H1 (cell line): ENCODE measurements at regions not wholly inside any gene's neighbourhood (a gene's known extent, or its start where the extent isn't known, plus 50 kb on each side); places are given as distances from the start of the nearest gene placed in this dataset.

Source experiments
- CTCF ChIA-PET: fragments of 300-600 bp; sonication (Branson Sonifier 250); formaldehyde crosslinking; loops from one replicate; lab custom pipeline; 2021; ENCODE audit not compliant: partially characterized antibody; lab: Charles Lee
- POLR2A ChIA-PET: fragments of 300-600 bp; sonication (Branson Sonifier 250); formaldehyde crosslinking; loops from one replicate; lab custom pipeline; 2021; ENCODE audit warnings: inconsistent platforms; ENCODE audit not compliant: partially characterized antibody; lab: Charles Lee
- DNase-seq, 2 experiments: peaks; one replicate each; pipeline versions ENCODE4 v3.0.0 to v3.0.0-alpha.2; 2010 to 2022; ENCODE audit warnings: low spot score in 2 of 2, low read depth in 1 of 2, mixed read lengths in 1 of 2
- FAIRE-seq: peaks from 2 replicates; lab custom pipeline; 2011; peaks lifted over from hg19 to GRCh38; lab: Jason Lieb, UNC
- H2AFZ ChIP-seq: 2 replicates; pipeline ENCODE4 v1.8.1; 2012; ENCODE audit warnings: low read length, inconsistent platforms
- H2AK5ac ChIP-seq: 2 replicates; pipeline ENCODE4 v1.6.1; 2013; ENCODE audit warnings: low read depth, low read length
- H2BK120ac ChIP-seq: replicated peaks from 2 replicates; pipeline ENCODE3; 2013; ENCODE audit warnings: low read depth, low read length, inconsistent platforms
- H2BK12ac ChIP-seq: 2 replicates; pipeline ENCODE4 v1.6.1; 2013; ENCODE audit warnings: low read depth, low read length
- H2BK15ac ChIP-seq: 2 replicates; pipeline ENCODE4 v1.6.1; 2013; ENCODE audit warnings: low read length
- H2BK20ac ChIP-seq: 2 replicates; pipeline ENCODE4 v1.6.1; 2013; ENCODE audit warnings: low read length
- H2BK5ac ChIP-seq: 2 replicates; pipeline ENCODE4 v1.6.1; 2013; ENCODE audit warnings: low read depth, low read length
- H3K14ac ChIP-seq: 2 replicates; pipeline ENCODE4 v1.6.1; 2013; ENCODE audit warnings: inconsistent platforms; ENCODE audit not compliant: insufficient read length
- H3K18ac ChIP-seq: 2 replicates; pipeline ENCODE4 v1.6.1; 2013; ENCODE audit warnings: low read length; ENCODE audit errors: extremely low read depth
- H3K23ac ChIP-seq: 2 replicates; pipeline ENCODE4 v1.6.1; 2013; ENCODE audit warnings: inconsistent platforms; ENCODE audit not compliant: insufficient read length
- H3K23me2 ChIP-seq: 2 replicates; pipeline ENCODE4 v1.6.1; 2013; ENCODE audit warnings: low read depth, low read length
- H3K27ac ChIP-seq: 2 replicates; pipeline ENCODE4 v1.6.1; 2011; ENCODE audit warnings: low read depth, low read length, inconsistent platforms
- H3K27me3 ChIP-seq, 4 experiments: replicated peaks in 1 of 4; 1 replicate in 1 of 4; 2 replicates in 3 of 4; pipeline versions ENCODE4 v1.6.1 to v1.8.1; 2011 to 2013; ENCODE audit warnings: low read length in 3 of 4, mild to moderate bottlenecking in 3 of 4, inconsistent platforms in 2 of 4, mixed read lengths in 2 of 4, moderate library complexity in 1 of 4; ENCODE audit not compliant: control insufficient read depth in 3 of 4, insufficient read depth in 3 of 4; ENCODE audit errors: extremely low read depth in 1 of 4
- H3K36me3 ChIP-seq, 4 experiments: 2 replicates each; pipeline versions ENCODE4 v1.6.1 to v1.8.1; 2011 to 2013; ENCODE audit warnings: mild to moderate bottlenecking in 4 of 4, low read length in 3 of 4, moderate library complexity in 2 of 4, control low read depth in 1 of 4, inconsistent platforms in 1 of 4; ENCODE audit not compliant: insufficient read depth in 4 of 4, control insufficient read depth in 2 of 4
- H3K4ac ChIP-seq: replicated peaks from 2 replicates; pipeline ENCODE3; 2013; ENCODE audit warnings: low read length, low read depth, mixed read lengths, inconsistent platforms; ENCODE audit not compliant: insufficient read length
- H3K4me1 ChIP-seq, 4 experiments: replicated peaks in 1 of 4; 1 replicate in 1 of 4; 2 replicates in 3 of 4; pipeline versions ENCODE4 v1.6.1 to v1.8.1; 2011 to 2013; ENCODE audit warnings: low read length in 3 of 4, inconsistent platforms in 2 of 4, mixed read lengths in 1 of 4; ENCODE audit not compliant: insufficient read depth in 4 of 4, control insufficient read depth in 3 of 4
- H3K4me2 ChIP-seq, 2 experiments: 2 replicates each; pipeline versions ENCODE4 v1.6.1 to v1.8.1; 2011 to 2013; ENCODE audit warnings: low read depth in 2 of 2, low read length in 2 of 2, control low read depth in 1 of 2, inconsistent platforms in 1 of 2, mild to moderate bottlenecking in 1 of 2; ENCODE audit not compliant: insufficient read depth in 1 of 2
- H3K4me3 ChIP-seq, 4 experiments: fragments of 200-600, 300-600 bp in 1 of 4; sonication (generic), shearing (Covaris generic), sonication (Bioruptor Twin) in 1 of 4; 2 replicates each; pipeline versions ENCODE4 v1.5.1 to v1.8.1; 2011 to 2016; ENCODE audit warnings: low read length in 4 of 4, low read depth in 3 of 4, control low read depth in 2 of 4, inconsistent platforms in 2 of 4, mild to moderate bottlenecking in 2 of 4, mixed read lengths in 1 of 4, moderate library complexity in 1 of 4; ENCODE audit not compliant: insufficient read depth in 2 of 4; ENCODE audit errors: extremely low read depth in 1 of 4
- H3K56ac ChIP-seq: replicated peaks from 2 replicates; pipeline ENCODE3; 2013; ENCODE audit warnings: low read depth, mild to moderate bottlenecking, mixed read lengths, low read length, inconsistent platforms; ENCODE audit not compliant: insufficient read length
- H3K79me1 ChIP-seq: 2 replicates; pipeline ENCODE4 v1.6.1; 2013; ENCODE audit warnings: low read depth, low read length, control low read depth
- H3K79me2 ChIP-seq, 2 experiments: 2 replicates each; pipeline versions ENCODE4 v1.6.1 to v1.8.1; 2012 to 2013; ENCODE audit warnings: low read length in 2 of 2, mild to moderate bottlenecking in 2 of 2, inconsistent platforms in 1 of 2; ENCODE audit not compliant: insufficient read depth in 2 of 2, control insufficient read depth in 1 of 2
- H3K9ac ChIP-seq, 4 experiments: replicated peaks in 1 of 4; 1 replicate in 1 of 4; 2 replicates in 3 of 4; pipeline versions ENCODE4 v1.6.1 to v1.8.1; 2011 to 2013; ENCODE audit warnings: low read depth in 3 of 4, low read length in 3 of 4, control low read depth in 2 of 4, mild to moderate bottlenecking in 2 of 4, moderate library complexity in 2 of 4, inconsistent platforms in 1 of 4; ENCODE audit errors: extremely low read depth in 1 of 4
- H3K9me3 ChIP-seq, 2 experiments: 2 replicates each; pipeline versions ENCODE4 v1.6.1 to v1.8.1; 2012 to 2013; ENCODE audit warnings: mild to moderate bottlenecking in 2 of 2, moderate library complexity in 2 of 2, control low read depth in 1 of 2, inconsistent platforms in 1 of 2, low read depth in 1 of 2, low read length in 1 of 2, mixed read lengths in 1 of 2; ENCODE audit not compliant: insufficient read depth in 2 of 2
- H4K20me1 ChIP-seq, 2 experiments: replicated peaks in 1 of 2; 2 replicates each; pipeline versions ENCODE3 to v1.8.1; 2011 to 2013; ENCODE audit warnings: inconsistent platforms in 2 of 2, low read length in 2 of 2, mild to moderate bottlenecking in 1 of 2; ENCODE audit not compliant: insufficient read depth in 2 of 2, control insufficient read depth in 1 of 2
- H4K5ac ChIP-seq: 2 replicates; pipeline ENCODE4 v1.6.1; 2013; ENCODE audit warnings: low read length, low read depth, mixed read lengths, inconsistent platforms; ENCODE audit not compliant: insufficient read length
- H4K8ac ChIP-seq: 2 replicates; pipeline ENCODE4 v1.8.0; 2013; ENCODE audit warnings: mild to moderate bottlenecking, moderate library complexity, low read length, inconsistent platforms; ENCODE audit not compliant: insufficient read depth; ENCODE audit errors: extremely low read depth
- H4K91ac ChIP-seq: replicated peaks from 2 replicates; pipeline ENCODE3; 2013; ENCODE audit warnings: low read length, mixed read lengths, inconsistent platforms; ENCODE audit not compliant: insufficient read length
- BRCA1 ChIP-seq: IDR thresholded peaks from 2 replicates; pipeline ENCODE4 v1.6.1; 2012; ENCODE audit warnings: low read depth, low read length, improper control_type of control experiment
- EZH2 ChIP-seq: fragments of 200-600 bp; sonication (generic); IDR thresholded peaks from 2 replicates; pipeline ENCODE4 v1.7.1; 2012; ENCODE audit warnings: low read depth, mild to moderate bottlenecking, moderate library complexity, low read length, inconsistent platforms; ENCODE audit not compliant: severe bottlenecking
- WGBS, 2 experiments: shearing (Covaris generic) in 1 of 2; methylation state at CpG; one replicate each; pipeline versions ENCODE4 v1.1.6 to v1.1.7; 2013 to 2015; ENCODE audit warnings: low lambda C conversion rate in 2 of 2, mixed read lengths in 2 of 2, inconsistent platforms in 1 of 2, low coverage in 1 of 2, missing lambda C conversion rate in 1 of 2; ENCODE audit not compliant: insufficient replicate concordance in 2 of 2, insufficient coverage in 1 of 2, insufficient read length in 1 of 2; ENCODE audit errors: extremely low coverage in 1 of 2, missing lambda C conversion rate in 1 of 2; 5-methylcytosine and 5-hydroxymethylcytosine counted together

GRCh38 chr7:25930492-25931048, 221.4 kb upstream of the NFE2L3 start:
- POLR2A ChIA-PET, result interaction anchor here (1.2 kb wide), 1 partner anchor 17 kb away, joined by 3 read pairs; no protein-coding TSS in a partner anchor
- FAIRE-seq, result no peak

More at GRCh38 chr7:25930492-25931048, 221.4 kb upstream of the NFE2L3 start:
- Histone ChIP-seq H3K4me3 (no peak overlapping the region), H3K36me3 (no peaks in the 10 kb centered on the region), H3K23ac (no peak overlapping the region), H3K9me3 (0 out of 4 replicates have a peak, but pooled peaks cover 0 to 2% of the 10 kb centered on the region in 2 experiments), H3K79me2 (no peaks in the 10 kb centered on the region), H3K14ac (no peak overlapping the region), H4K8ac (no peak overlapping the region), H3K18ac (no peak overlapping the region), H3K9ac (no peak overlapping the region), H3K4me1 (peaks cover 0 to 4% (median 0%) of the 10 kb centered on the region in 4 experiments; a peak in 1 of 7 replicates), H3K56ac (no peak overlapping the region), H3K27me3 (no peaks in the 10 kb centered on the region), H2BK5ac (no peak overlapping the region), H2BK12ac (no peak overlapping the region), H2AFZ (no peak overlapping the region), H3K4me2 (no peak overlapping the region), H2AK5ac (no peak overlapping the region), H2BK20ac (no peak overlapping the region), H3K23me2 (no peaks in the 10 kb centered on the region; the same call in 1 of the 2 replicates), H3K27ac (no peak overlapping the region), H2BK120ac (no peak overlapping the region), H3K79me1 (no peaks in the 10 kb centered on the region), H2BK15ac (no peak overlapping the region), H4K5ac (no peak overlapping the region), H4K20me1 (no peaks in the 10 kb centered on the region), H3K4ac (no peak overlapping the region), H4K91ac (no peak overlapping the region)
- TF ChIP-seq EZH2 (no peak), BRCA1 (no peak)
- no peak for DNase-seq
- CTCF ChIA-PET, result interaction anchor here (1.0 to 2.5 kb wide), 4 partner anchors 9 to 439 kb away, joined by 3 to 9 read pairs (median 3); no protein-coding TSS in a partner anchor
- WGBS, 2 experiments, result 84% methylated on average over 5 of the region's 5 CpGs; no CpG with 5 or more reads in 1 of the 2 experiments
